HG03135 (cell line): ENCODE measurements at regions not wholly inside any gene's neighbourhood (a gene's known extent, or its start where the extent isn't known, plus 50 kb on each side); places are given as distances from the start of the nearest gene placed in this dataset.
A peak's percentile ranks its signal among the peaks of the same experiment; 100 is the strongest.
"Not testable (repeated sequence)": the region's sequence is repeated elsewhere in the genome, so short reads cannot be mapped to it uniquely, and the experiment has no call there.

Experiments used
- ATAC-seq: cut with Tn5 transposase; IDR thresholded peaks from one replicate; pipeline ENCODE4 v1.9.1; 2021; ENCODE audit warnings: mild to moderate bottlenecking, moderate library complexity; ENCODE audit not compliant: unreplicated experiment

- ATAC-seq: no peak
Measured at GRCh38 chr3:21979706-21980105, 228.7 kb upstream of the ZNF385D start.

- no peak for ATAC-seq
Measured at GRCh38 chr3:21989341-21990042, 238.5 kb upstream of the ZNF385D start.

GRCh38 chr3:21991061-21991460 is 240.1 kb upstream of the ZNF385D start:
- no peak for ATAC-seq

GRCh38 chr3:21995079-21995607 is 244.1 kb upstream of the ZNF385D start:
- ATAC-seq: no peak

GRCh38 chr3:22007368-22007767 is 256.4 kb upstream of the ZNF385D start:
- ATAC-seq: no peak

- ATAC-seq: no peak
Measured at GRCh38 chr3:22010997-22011396, 260.0 kb upstream of the ZNF385D start.

GRCh38 chr3:22012471-22012870 is 261.5 kb upstream of the ZNF385D start:
- no peak for ATAC-seq

- ATAC-seq: no peak
Measured at GRCh38 chr3:22013641-22014040, 262.6 kb upstream of the ZNF385D start.

GRCh38 chr3:22016197-22016596 is 265.2 kb upstream of the ZNF385D start:
- no peak for ATAC-seq

GRCh38 chr3:22024638-22025037 is 273.6 kb upstream of the ZNF385D start:
- not testable (repeated sequence) for ATAC-seq

GRCh38 chr3:22029480-22029879 is 278.5 kb upstream of the ZNF385D start:
- ATAC-seq: no peak

GRCh38 chr3:22039161-22039560 is 288.2 kb upstream of the ZNF385D start:
- no peak for ATAC-seq

GRCh38 chr3:22040150-22040549 is 289.1 kb upstream of the ZNF385D start:
- no peak for ATAC-seq

GRCh38 chr3:22045882-22046281 is 294.9 kb upstream of the ZNF385D start:
- ATAC-seq: no peak

GRCh38 chr3:22063500-22063899 is 312.5 kb upstream of the ZNF385D start:
- ATAC-seq: no peak

- no peak for ATAC-seq
Measured at GRCh38 chr3:22068619-22069018, 317.6 kb upstream of the ZNF385D start.

- ATAC-seq: no peak
Measured at GRCh38 chr3:22088204-22088603, 337.2 kb upstream of the ZNF385D start.

- peak; percentile 89 for ATAC-seq
Measured at GRCh38 chr3:22089284-22089683, 338.3 kb upstream of the ZNF385D start.

- no peak for ATAC-seq
Measured at GRCh38 chr3:22091329-22091728, 340.3 kb upstream of the ZNF385D start.

GRCh38 chr3:22098021-22098420 is 347.0 kb upstream of the ZNF385D start:
- ATAC-seq: no peak

GRCh38 chr3:22101351-22101750 is 350.3 kb upstream of the ZNF385D start:
- no peak for ATAC-seq

- no peak for ATAC-seq
Measured at GRCh38 chr3:22101811-22102210, 350.8 kb upstream of the ZNF385D start.

- ATAC-seq: no peak
Measured at GRCh38 chr3:22103423-22103822, 352.4 kb upstream of the ZNF385D start.
